HepG2 (cell line): ENCODE measurements at regions not wholly inside any gene's neighbourhood (a gene's known extent, or its start where the extent isn't known, plus 50 kb on each side); places are given as distances from the start of the nearest gene placed in this dataset.

Experiments used
- ATAC-seq: fragments of 200-7000 bp; cut with Tn5 transposase; 3 replicates; pipeline ENCODE4 v1.9.1; 2020; ENCODE audit warnings: mild to moderate bottlenecking, moderate library complexity
- BruUV-seq: library from RNA; stranded (reverse); fragments of 400-500 nt; replicated peaks from 2 replicates; lab custom pipeline; 2021; lab: Mats Ljungman, UMichigan
- CTCF ChIA-PET: fragments of 300-600 bp; formaldehyde crosslinking; extraction: SDS; loops from one replicate; lab custom pipeline; 2021; ENCODE audit warnings: low total read pairs, inconsistent platforms, low intra/inter-chr PET ratio; lab: Yijun Ruan, JAX
- POLR2A ChIA-PET: fragments of 350-600 bp; sonication (Branson Sonifier 250); formaldehyde crosslinking; loops from one replicate; lab custom pipeline; 2020; ENCODE audit warnings: antibody characterized with exemption, inconsistent platforms; lab: Yijun Ruan, JAX
- DNase-seq: peaks from one replicate; pipeline ENCODE4 v3.0.0-alpha.2; 2015; ENCODE audit warnings: low spot score
- FAIRE-seq: peaks from 3 replicates; lab custom pipeline; 2011; peaks lifted over from hg19 to GRCh38; lab: Jason Lieb, UNC
- H2AFZ ChIP-seq: one replicate; pipeline ENCODE4 v1.6.1; 2011; ENCODE audit warnings: low read length, inconsistent platforms
- H3K27ac ChIP-seq: fragments of 300-600 bp; 3 replicates; pipeline ENCODE4 v1.8.0; 2011; ENCODE audit warnings: mixed run types, mild to moderate bottlenecking, mixed read lengths, low read length, inconsistent platforms; ENCODE audit not compliant: insufficient read depth; ENCODE audit errors: extremely low read length
- H3K27me3 ChIP-seq, 2 experiments: fragments of 200-600 bp in 1 of 2; 2 replicates in 1 of 2; 3 replicates in 1 of 2; pipeline versions ENCODE4 v1.6.0 to v1.8.0; 2011; ENCODE audit warnings: low read length in 2 of 2, mild to moderate bottlenecking in 2 of 2, moderate library complexity in 2 of 2, inconsistent platforms in 1 of 2; ENCODE audit not compliant: insufficient read depth in 2 of 2, control insufficient read depth in 1 of 2
- H3K36me3 ChIP-seq, 2 experiments: fragments of 200-600 bp in 1 of 2; replicated peaks in 1 of 2; 2 replicates in 1 of 2; 3 replicates in 1 of 2; pipeline versions ENCODE4 v1.5.1 to v1.8.0; 2011; ENCODE audit warnings: low read length in 2 of 2, inconsistent platforms in 1 of 2; ENCODE audit not compliant: insufficient read depth in 2 of 2, control insufficient read depth in 1 of 2
- H3K4me1 ChIP-seq: 2 replicates; pipeline ENCODE4 v1.5.1; 2012; ENCODE audit warnings: low read length, inconsistent platforms; ENCODE audit not compliant: insufficient read depth
- H3K4me2 ChIP-seq: 2 replicates; pipeline ENCODE4 v1.6.0; 2011; ENCODE audit warnings: low read depth, low read length, inconsistent platforms
- H3K4me3 ChIP-seq, 3 experiments: fragments of 200-600 bp in 1 of 3; sonication (generic), shearing (Covaris generic) in 1 of 3; replicated peaks in 1 of 3; 2 replicates each; pipeline ENCODE4 v1.5.1; 2011 to 2016; ENCODE audit warnings: low read length in 3 of 3, inconsistent platforms in 2 of 3, low read depth in 2 of 3, mild to moderate bottlenecking in 2 of 3, control low read depth in 1 of 3, mixed read lengths in 1 of 3; ENCODE audit not compliant: insufficient read depth in 1 of 3
- H3K79me2 ChIP-seq: one replicate; pipeline ENCODE4 v1.6.1; 2011; ENCODE audit warnings: low read length, inconsistent platforms; ENCODE audit not compliant: insufficient read depth
- H3K9ac ChIP-seq: 2 replicates; pipeline ENCODE4 v1.6.0; 2011; ENCODE audit warnings: mild to moderate bottlenecking, low read depth, low read length, inconsistent platforms; ENCODE audit not compliant: insufficient read depth
- H3K9me3 ChIP-seq: 2 replicates; pipeline ENCODE4 v1.5.1; 2012; ENCODE audit warnings: mild to moderate bottlenecking, low read length
- H4K20me1 ChIP-seq: 2 replicates; pipeline ENCODE4 v1.6.0; 2011; ENCODE audit warnings: inconsistent platforms, mild to moderate bottlenecking, low read length, moderate library complexity; ENCODE audit not compliant: insufficient read depth
- DNMT3B ChIP-seq: conservative IDR thresholded peaks from 2 replicates; pipeline ENCODE4 v1.6.1; 2016; ENCODE audit warnings: missing biosample characterization, control low read depth
- EZH2 ChIP-seq: conservative IDR thresholded peaks from 2 replicates; pipeline ENCODE4 v1.6.1; 2012; ENCODE audit warnings: mild to moderate bottlenecking, low read depth, low read length, moderate library complexity
- HMG20A ChIP-seq: IDR thresholded peaks from 2 replicates; pipeline ENCODE4 v1.6.1; 2016; ENCODE audit warnings: borderline replicate concordance
- MEIS1 ChIP-seq: sonication (generic); formaldehyde crosslinking; IDR thresholded peaks from 2 replicates; pipeline ENCODE4 v1.9.0; 2021; ENCODE audit warnings: mild to moderate bottlenecking, missing genetic modification reagents, moderate library complexity, borderline replicate concordance
- NBN ChIP-seq: fragments of 450-650 bp; conservative IDR thresholded peaks from 2 replicates; pipeline ENCODE4 v1.6.1; 2017
- NFKB2 ChIP-seq: sonication (generic); formaldehyde crosslinking; IDR thresholded peaks from 2 replicates; pipeline ENCODE4 v1.4.0; 2020; ENCODE audit warnings: missing genetic modification reagents, borderline replicate concordance
- NR2F2 ChIP-seq: IDR thresholded peaks from 2 replicates; pipeline ENCODE4 v1.6.1; 2012; ENCODE audit warnings: low read depth, inconsistent platforms, borderline replicate concordance
- SMAD3 ChIP-seq: sonication (generic); formaldehyde crosslinking; IDR thresholded peaks from 2 replicates; pipeline ENCODE4 v1.4.0; 2020; ENCODE audit warnings: missing genetic modification reagents
- SP4 ChIP-seq: sonication (generic); formaldehyde crosslinking; IDR thresholded peaks from 2 replicates; pipeline ENCODE4 v1.8.1; 2023; ENCODE audit warnings: mild to moderate bottlenecking, missing genetic modification reagents
- ZFP41 ChIP-seq: sonication (generic); formaldehyde crosslinking; IDR thresholded peaks from 2 replicates; pipeline ENCODE4 v1.4.0; 2020; ENCODE audit warnings: mild to moderate bottlenecking, missing genetic modification reagents, borderline replicate concordance
- ZFX ChIP-seq: sonication (generic); formaldehyde crosslinking; IDR thresholded peaks from 2 replicates; pipeline ENCODE4 v1.4.0; 2020; ENCODE audit warnings: mild to moderate bottlenecking, low read depth, missing genetic modification reagents, moderate library complexity
- ZNF496 ChIP-seq: sonication (generic); formaldehyde crosslinking; IDR thresholded peaks from 2 replicates; pipeline ENCODE4 v1.8.1; 2023; ENCODE audit warnings: mild to moderate bottlenecking, moderate library complexity, missing genetic modification reagents; ENCODE audit not compliant: insufficient replicate concordance
- ZNF550 ChIP-seq: sonication (generic); formaldehyde crosslinking; IDR thresholded peaks from 2 replicates; pipeline ENCODE4 v1.4.0; 2020; ENCODE audit warnings: mild to moderate bottlenecking, missing genetic modification reagents, borderline replicate concordance
- ZNF557 ChIP-seq: sonication (generic); formaldehyde crosslinking; IDR thresholded peaks from 2 replicates; pipeline ENCODE4 v1.4.0; 2020; ENCODE audit warnings: missing genetic modification reagents
- ZNF629 ChIP-seq: sonication (generic); formaldehyde crosslinking; conservative IDR thresholded peaks from 2 replicates; pipeline ENCODE4 v1.5.0; 2020; ENCODE audit warnings: missing genetic modification reagents
- WGBS: methylation state at CpG from one replicate; pipeline ENCODE4 v1.1.6; 2017; ENCODE audit warnings: low lambda C conversion rate; 5-methylcytosine and 5-hydroxymethylcytosine counted together
- in situ Hi-C: cut with HindIII; loops from 2 replicates; pipeline ENCODE4 v1.10.0; 2017; ENCODE audit warnings: low pct_unique_long_range_greater_than_20kb; ENCODE audit not compliant: extremely low pct_ligation_motif_present
- intact Hi-C: fragments of 100-400 bp; cut with micrococcal nuclease; formaldehyde crosslinking; loops from one replicate; pipeline ENCODE4 v1.10.0; 2022; ENCODE audit not compliant: unreplicated experiment
- TF ChIP-seq, protein P1 (sequence below): IDR thresholded peaks from 2 replicates; pipeline ENCODE4 v1.6.1; 2016; ENCODE audit warnings: low read depth, missing genetic modification reagents, missing compliant biosample characterization
- TF ChIP-seq, protein P2 (sequence below): sonication (generic); formaldehyde crosslinking; IDR thresholded peaks from 2 replicates; pipeline ENCODE4 v1.9.0; 2021; ENCODE audit warnings: missing genetic modification reagents, mild to moderate bottlenecking, borderline replicate concordance

DNA sequence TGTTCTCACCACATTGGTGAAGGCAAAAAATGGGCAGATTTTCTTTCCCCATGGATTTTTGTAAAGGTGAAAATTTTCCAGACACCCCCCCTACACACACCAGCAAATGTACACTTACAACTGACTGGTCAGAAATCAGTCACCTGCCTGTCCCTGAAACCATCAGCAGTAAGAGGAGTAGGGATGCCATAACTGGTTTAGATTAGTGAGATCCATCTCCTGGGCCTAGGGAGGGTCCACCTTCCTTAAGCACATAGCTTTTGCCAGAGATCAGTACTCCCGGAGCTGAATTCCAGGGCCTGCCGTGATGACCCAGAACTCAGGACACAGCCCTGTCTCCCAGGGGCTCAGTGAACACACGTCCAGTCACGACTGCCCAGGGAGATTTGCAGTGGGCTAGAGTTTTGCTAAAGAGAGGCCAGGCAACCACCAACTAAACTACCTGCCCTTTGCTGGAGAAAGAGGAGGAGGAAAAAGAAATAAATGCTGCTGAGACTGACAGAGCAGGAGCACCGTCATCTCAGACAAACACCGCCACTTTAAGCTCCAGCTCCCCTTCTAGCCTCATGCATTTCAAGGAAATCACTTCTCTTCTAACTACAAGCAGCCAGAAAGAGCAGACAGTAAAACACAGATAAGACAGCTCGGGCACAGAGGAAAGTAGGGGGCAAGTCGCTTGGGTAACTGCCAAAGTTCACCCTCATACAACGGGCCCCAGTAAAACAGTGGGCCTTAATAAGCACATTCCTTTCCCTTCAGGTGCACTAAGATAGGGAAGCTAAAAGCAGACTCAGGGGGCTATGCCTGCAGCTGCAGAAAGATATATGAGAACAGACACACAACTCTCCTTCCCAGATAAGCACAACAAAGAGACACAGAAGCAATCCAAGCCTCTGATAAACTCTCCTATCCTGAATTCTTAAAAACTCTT lies 82.6 kb upstream of the SPTLC3 start (continued):
- TF ChIP-seq NFKB2 (no peak), ZNF557 (CRISPR knock-in tag) (0 out of 2 replicates have a peak, but pooled peaks have one; percentile 11), ZNF629 (CRISPR knock-in tag) (0 out of 2 replicates have a peak, but pooled peaks have one; percentile 23), SP4 (CRISPR knock-in tag) (no peak), ZFX (CRISPR knock-in tag) (0 out of 2 replicates have a peak, but pooled peaks have one; percentile 18), ZFP41 (CRISPR knock-in tag) (0 out of 2 replicates have a peak, but pooled peaks have one; percentile 61), MEIS1 (CRISPR knock-in tag) (peak; percentile 52; the same call in 1 of the 2 replicates), ZNF550 (CRISPR knock-in tag) (0 out of 2 replicates have a peak, but pooled peaks have one; percentile 34), SMAD3 (CRISPR knock-in tag) (no peak), DNMT3B (CRISPR knock-in tag) (no peak)

DNA sequence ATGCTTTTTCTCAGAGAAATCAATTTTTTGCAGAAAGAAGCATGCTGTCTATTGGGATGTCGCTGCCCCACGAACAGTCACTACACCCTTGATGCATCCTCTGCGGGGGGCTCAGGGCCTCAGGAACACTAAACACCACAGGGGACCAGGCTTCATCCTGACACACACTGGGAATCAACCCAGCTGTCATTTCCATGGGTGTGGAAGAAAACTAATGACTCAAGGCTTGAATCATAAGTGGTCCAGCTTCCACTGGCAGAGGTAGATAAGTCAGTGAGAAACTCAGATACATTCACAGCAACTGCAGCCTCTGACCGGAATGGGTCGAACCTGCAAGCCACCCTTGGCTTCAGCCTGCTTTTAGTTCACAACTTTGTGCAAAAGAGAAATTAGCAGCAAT lies 81.3 kb upstream of the SPTLC3 start:
- no peak overlapping the region for H3K4me2 ChIP-seq
- no peak for DNase-seq
- no peaks in the 10 kb centered on the region for H3K79me2 ChIP-seq
- POLR2A ChIA-PET, result no interaction called here
- CTCF ChIA-PET, result interaction anchor here (7.3 kb wide), 1 partner anchor 38 kb away, joined by 127 read pairs; no protein-coding TSS in a partner anchor
- no peak for ATAC-seq
- no peak overlapping the region for H3K9ac ChIP-seq
- H3K36me3 ChIP-seq, result no peaks in the 10 kb centered on the region
- H3K27me3 ChIP-seq, result no peaks in the 10 kb centered on the region; a peak in 1 of 5 replicates
- intact Hi-C loops (loop anchor here (1.0 to 5.0 kb wide), 2 partner anchors 23 to 860 kb away; partner anchors contain the start of gene NDUFAF5), in situ Hi-C loops (loop anchor here (5.0 to 25.0 kb wide), 3 partner anchors 40 to 857 kb away; partner anchors contain the start of genes ESF1 and NDUFAF5)
- H3K9me3 ChIP-seq, result no peaks in the 10 kb centered on the region
- no peaks in the 10 kb centered on the region for H4K20me1 ChIP-seq
- H2AFZ ChIP-seq, result no peak overlapping the region
- FAIRE-seq, result no peak
- BruUV-seq, result no TSS peak
- H3K4me1 ChIP-seq, result peaks cover 68% of the 10 kb centered on the region
- H3K4me3 ChIP-seq, result no peak overlapping the region
- no peak overlapping the region for H3K27ac ChIP-seq
- 89% methylated on average over 5 of the region's 5 CpGs for WGBS
- no peak for TF ChIP-seq NBN
- TF ChIP-seq ZNF496, result no peak
- TF ChIP-seq EZH2, result no peak
- TF ChIP-seq, protein P1, sequence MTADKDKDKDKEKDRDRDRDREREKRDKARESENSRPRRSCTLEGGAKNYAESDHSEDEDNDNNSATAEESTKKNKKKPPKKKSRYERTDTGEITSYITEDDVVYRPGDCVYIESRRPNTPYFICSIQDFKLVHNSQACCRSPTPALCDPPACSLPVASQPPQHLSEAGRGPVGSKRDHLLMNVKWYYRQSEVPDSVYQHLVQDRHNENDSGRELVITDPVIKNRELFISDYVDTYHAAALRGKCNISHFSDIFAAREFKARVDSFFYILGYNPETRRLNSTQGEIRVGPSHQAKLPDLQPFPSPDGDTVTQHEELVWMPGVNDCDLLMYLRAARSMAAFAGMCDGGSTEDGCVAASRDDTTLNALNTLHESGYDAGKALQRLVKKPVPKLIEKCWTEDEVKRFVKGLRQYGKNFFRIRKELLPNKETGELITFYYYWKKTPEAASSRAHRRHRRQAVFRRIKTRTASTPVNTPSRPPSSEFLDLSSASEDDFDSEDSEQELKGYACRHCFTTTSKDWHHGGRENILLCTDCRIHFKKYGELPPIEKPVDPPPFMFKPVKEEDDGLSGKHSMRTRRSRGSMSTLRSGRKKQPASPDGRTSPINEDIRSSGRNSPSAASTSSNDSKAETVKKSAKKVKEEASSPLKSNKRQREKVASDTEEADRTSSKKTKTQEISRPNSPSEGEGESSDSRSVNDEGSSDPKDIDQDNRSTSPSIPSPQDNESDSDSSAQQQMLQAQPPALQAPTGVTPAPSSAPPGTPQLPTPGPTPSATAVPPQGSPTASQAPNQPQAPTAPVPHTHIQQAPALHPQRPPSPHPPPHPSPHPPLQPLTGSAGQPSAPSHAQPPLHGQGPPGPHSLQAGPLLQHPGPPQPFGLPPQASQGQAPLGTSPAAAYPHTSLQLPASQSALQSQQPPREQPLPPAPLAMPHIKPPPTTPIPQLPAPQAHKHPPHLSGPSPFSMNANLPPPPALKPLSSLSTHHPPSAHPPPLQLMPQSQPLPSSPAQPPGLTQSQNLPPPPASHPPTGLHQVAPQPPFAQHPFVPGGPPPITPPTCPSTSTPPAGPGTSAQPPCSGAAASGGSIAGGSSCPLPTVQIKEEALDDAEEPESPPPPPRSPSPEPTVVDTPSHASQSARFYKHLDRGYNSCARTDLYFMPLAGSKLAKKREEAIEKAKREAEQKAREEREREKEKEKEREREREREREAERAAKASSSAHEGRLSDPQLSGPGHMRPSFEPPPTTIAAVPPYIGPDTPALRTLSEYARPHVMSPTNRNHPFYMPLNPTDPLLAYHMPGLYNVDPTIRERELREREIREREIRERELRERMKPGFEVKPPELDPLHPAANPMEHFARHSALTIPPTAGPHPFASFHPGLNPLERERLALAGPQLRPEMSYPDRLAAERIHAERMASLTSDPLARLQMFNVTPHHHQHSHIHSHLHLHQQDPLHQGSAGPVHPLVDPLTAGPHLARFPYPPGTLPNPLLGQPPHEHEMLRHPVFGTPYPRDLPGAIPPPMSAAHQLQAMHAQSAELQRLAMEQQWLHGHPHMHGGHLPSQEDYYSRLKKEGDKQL (CRISPR knock-in tag), result no peak
- TF ChIP-seq HMG20A (CRISPR knock-in tag), result no peak
- TF ChIP-seq, protein P2, sequence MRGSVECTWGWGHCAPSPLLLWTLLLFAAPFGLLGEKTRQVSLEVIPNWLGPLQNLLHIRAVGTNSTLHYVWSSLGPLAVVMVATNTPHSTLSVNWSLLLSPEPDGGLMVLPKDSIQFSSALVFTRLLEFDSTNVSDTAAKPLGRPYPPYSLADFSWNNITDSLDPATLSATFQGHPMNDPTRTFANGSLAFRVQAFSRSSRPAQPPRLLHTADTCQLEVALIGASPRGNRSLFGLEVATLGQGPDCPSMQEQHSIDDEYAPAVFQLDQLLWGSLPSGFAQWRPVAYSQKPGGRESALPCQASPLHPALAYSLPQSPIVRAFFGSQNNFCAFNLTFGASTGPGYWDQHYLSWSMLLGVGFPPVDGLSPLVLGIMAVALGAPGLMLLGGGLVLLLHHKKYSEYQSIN (CRISPR knock-in tag), result no peak
- no peak for TF ChIP-seq NR2F2
